Stimulated activated memory B cell treated with anti-CD40 and anti-IgM and Interleukin-4, amounts not matched to agents 10 μg/mL and 1 μg/mL and 100 μg/mL, for 72 hours (primary cell): ENCODE measurements at regions not wholly inside any gene's neighbourhood (a gene's known extent, or its start where the extent isn't known, plus 50 kb on each side); places are given as distances from the start of the nearest gene placed in this dataset.
A peak's percentile ranks its signal among the peaks of the same experiment; 100 is the strongest.

Experiments
- ATAC-seq: fragments of 150-1000 bp; cut with Tn5 transposase; 2 replicates; pipeline ENCODE4 v1.10.0; 2021
- H3K27ac Mint-ChIP-seq: one replicate; pipeline ENCODE4 v1.8.0; 2022; ENCODE audit warnings: mild to moderate bottlenecking, mixed read lengths
- H3K27me3 Mint-ChIP-seq: one replicate; pipeline ENCODE4 v1.8.0; 2022; ENCODE audit warnings: mixed read lengths
- H3K36me3 Mint-ChIP-seq: one replicate; pipeline ENCODE4 v1.8.0; 2022; ENCODE audit warnings: mixed read lengths
- H3K4me1 Mint-ChIP-seq: one replicate; pipeline ENCODE4 v1.8.0; 2022; ENCODE audit warnings: mixed read lengths
- H3K4me3 Mint-ChIP-seq: one replicate; pipeline ENCODE4 v1.8.0; 2022; ENCODE audit warnings: mild to moderate bottlenecking, moderate library complexity, mixed read lengths
- H3K9me3 Mint-ChIP-seq: one replicate; pipeline ENCODE4 v1.8.0; 2022; ENCODE audit warnings: mixed read lengths

GRCh38 chr13:61838568-61838967 is 422.9 kb upstream of the PCDH20 start:
- Mint-ChIP-seq H3K27me3 (no peaks in the 10 kb centered on the region), H3K27ac (no peak overlapping the region), H3K4me3 (no peak overlapping the region), H3K9me3 (peaks cover 2% of the 10 kb centered on the region), H3K4me1 (no peaks in the 10 kb centered on the region), H3K36me3 (no peaks in the 10 kb centered on the region)
- ATAC-seq, result no peak

GRCh38 chr13:61833228-61833627 is 417.6 kb upstream of the PCDH20 start:
- Mint-ChIP-seq H3K4me1 (no peaks in the 10 kb centered on the region), H3K9me3 (peaks cover 2% of the 10 kb centered on the region), H3K36me3 (no peaks in the 10 kb centered on the region), H3K4me3 (no peak overlapping the region), H3K27me3 (no peaks in the 10 kb centered on the region), H3K27ac (no peak overlapping the region)
- no peak for ATAC-seq

DNA sequence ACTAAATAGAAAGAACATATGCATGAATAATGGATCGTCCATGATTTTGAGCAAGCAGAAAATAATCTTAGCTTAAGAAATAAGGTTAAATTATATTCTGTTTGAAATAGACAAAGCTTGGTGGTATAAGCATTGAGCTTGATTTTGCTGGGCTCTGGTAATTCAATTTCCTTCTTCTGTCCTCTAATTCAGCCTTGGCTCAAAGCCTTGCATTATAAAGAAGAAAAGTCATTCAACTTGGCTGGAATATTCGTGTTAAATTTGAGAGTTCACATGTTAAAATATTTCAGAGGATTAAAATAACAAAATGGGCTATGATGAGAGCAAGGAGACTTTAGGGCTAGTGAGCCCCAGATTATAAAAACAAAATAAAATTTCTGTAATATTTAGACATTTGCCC is 415.4 kb upstream of the PCDH20 start:
- no peaks in the 10 kb centered on the region for H3K36me3 Mint-ChIP-seq

GRCh38 chr13:61830475-61830874 is 414.8 kb upstream of the PCDH20 start:
- no peak for ATAC-seq
- H3K36me3 Mint-ChIP-seq, result no peaks in the 10 kb centered on the region
- H3K4me1 Mint-ChIP-seq, result no peaks in the 10 kb centered on the region
- H3K4me3 Mint-ChIP-seq, result no peak overlapping the region
- peaks cover under 1% of the 10 kb centered on the region for H3K9me3 Mint-ChIP-seq
- no peak overlapping the region for H3K27ac Mint-ChIP-seq
- H3K27me3 Mint-ChIP-seq, result no peaks in the 10 kb centered on the region

More for the DNA sequence above, 415.4 kb upstream of the PCDH20 start:
- Mint-ChIP-seq H3K4me1 (no peaks in the 10 kb centered on the region), H3K27me3 (no peaks in the 10 kb centered on the region), H3K9me3 (peaks cover 2% of the 10 kb centered on the region), H3K4me3 (no peak overlapping the region), H3K27ac (no peak overlapping the region)
- ATAC-seq, result no peak

- Mint-ChIP-seq H3K9me3 (peaks cover 3% of the 10 kb centered on the region), H3K27me3 (no peaks in the 10 kb centered on the region), H3K36me3 (no peaks in the 10 kb centered on the region), H3K27ac (no peak overlapping the region), H3K4me1 (no peaks in the 10 kb centered on the region), H3K4me3 (no peak overlapping the region)
- no peak for ATAC-seq
These were observed 408.5 kb upstream of the PCDH20 start for GRCh38 chr13:61824168-61824567.

DNA sequence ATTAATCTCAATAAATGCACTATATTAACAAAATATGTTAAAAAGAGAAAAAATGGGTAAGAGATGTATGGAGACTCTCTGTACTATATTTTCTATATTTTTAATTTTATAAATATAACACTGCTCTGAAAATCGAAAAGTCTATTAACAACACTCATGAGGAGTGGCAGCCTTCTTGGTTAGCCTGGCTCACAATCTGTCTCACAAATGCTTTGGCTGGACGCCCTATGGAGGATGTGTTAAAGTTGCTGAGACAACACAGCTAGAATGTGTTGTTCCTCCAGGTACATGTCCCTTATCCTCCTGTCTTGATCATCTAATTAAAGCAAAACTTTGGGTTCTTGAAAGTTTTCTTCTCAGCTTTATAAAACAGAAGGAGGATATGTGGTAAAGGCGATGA is 396.6 kb upstream of the PCDH20 start:
- H3K4me3 Mint-ChIP-seq, result no peak overlapping the region
- H3K4me1 Mint-ChIP-seq, result no peaks in the 10 kb centered on the region
- H3K36me3 Mint-ChIP-seq, result no peaks in the 10 kb centered on the region
- H3K9me3 Mint-ChIP-seq, result peaks cover 3% of the 10 kb centered on the region
- ATAC-seq, result no peak
- H3K27ac Mint-ChIP-seq, result no peak overlapping the region
- no peaks in the 10 kb centered on the region for H3K27me3 Mint-ChIP-seq

DNA sequence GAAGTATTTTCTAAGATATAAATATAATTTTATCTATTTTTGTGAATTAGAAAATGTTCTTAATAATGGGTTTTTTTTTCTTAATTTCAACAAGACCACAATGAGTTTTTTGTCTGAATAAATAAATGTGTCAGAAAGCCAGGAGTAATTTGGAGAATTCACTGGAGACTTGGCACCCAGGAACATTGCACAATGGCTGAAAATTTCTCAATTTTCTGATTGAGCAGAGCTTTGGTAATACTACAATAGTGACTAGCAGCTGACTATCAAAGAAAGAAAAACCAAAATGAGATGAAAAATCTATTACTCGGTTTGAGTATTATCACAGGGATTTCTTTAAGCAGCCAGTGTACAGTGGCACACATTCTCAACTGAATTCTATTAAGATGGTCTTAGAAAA is 394.4 kb upstream of the PCDH20 start:
- ATAC-seq, result no peak
- H3K27ac Mint-ChIP-seq, result no peak overlapping the region
- no peak overlapping the region for H3K4me3 Mint-ChIP-seq
- no peaks in the 10 kb centered on the region for H3K4me1 Mint-ChIP-seq
- peaks cover 10% of the 10 kb centered on the region for H3K9me3 Mint-ChIP-seq
- H3K27me3 Mint-ChIP-seq, result no peaks in the 10 kb centered on the region
- no peaks in the 10 kb centered on the region for H3K36me3 Mint-ChIP-seq

DNA sequence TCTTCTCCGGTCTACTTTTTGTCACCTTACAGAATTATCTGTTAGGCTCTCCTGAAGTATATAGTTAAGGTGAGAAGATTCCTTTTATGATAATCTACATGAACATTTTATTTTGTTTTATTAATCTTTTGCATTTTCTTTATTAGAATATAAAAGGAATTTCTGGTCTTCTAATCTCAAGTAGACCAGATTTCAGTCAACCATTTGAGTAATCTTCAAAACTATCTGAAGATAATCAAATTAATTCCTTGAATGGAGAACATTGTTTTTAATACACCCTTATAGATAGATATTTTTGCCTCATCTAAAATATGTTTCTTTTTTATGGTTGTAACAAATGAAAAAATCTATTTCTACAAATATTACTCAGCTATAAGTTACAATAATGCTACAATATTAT is 381.7 kb upstream of the PCDH20 start:
- H3K4me1 Mint-ChIP-seq, result no peaks in the 10 kb centered on the region
- H3K9me3 Mint-ChIP-seq, result peaks cover 3% of the 10 kb centered on the region
- ATAC-seq, result no peak
- no peaks in the 10 kb centered on the region for H3K27me3 Mint-ChIP-seq
- no peaks in the 10 kb centered on the region for H3K36me3 Mint-ChIP-seq
- H3K27ac Mint-ChIP-seq, result no peak overlapping the region
- H3K4me3 Mint-ChIP-seq, result no peak overlapping the region

- Mint-ChIP-seq H3K4me1 (no peaks in the 10 kb centered on the region), H3K36me3 (no peaks in the 10 kb centered on the region), H3K27ac (no peak overlapping the region), H3K9me3 (no peaks in the 10 kb centered on the region), H3K27me3 (no peaks in the 10 kb centered on the region), H3K4me3 (no peak overlapping the region)
- ATAC-seq, result no peak
These were observed 379.9 kb upstream of the PCDH20 start for GRCh38 chr13:61795580-61795979.

GRCh38 chr13:61779456-61779855 is 363.8 kb upstream of the PCDH20 start:
- Mint-ChIP-seq H3K27me3 (no peaks in the 10 kb centered on the region), H3K36me3 (no peaks in the 10 kb centered on the region), H3K4me3 (no peak overlapping the region), H3K9me3 (peaks cover 3% of the 10 kb centered on the region), H3K27ac (no peak overlapping the region), H3K4me1 (no peaks in the 10 kb centered on the region)
- ATAC-seq, result no peak

GRCh38 chr13:61778531-61778930 is 362.9 kb upstream of the PCDH20 start:
- Mint-ChIP-seq H3K4me3 (no peak overlapping the region), H3K27ac (no peak overlapping the region), H3K27me3 (no peaks in the 10 kb centered on the region), H3K36me3 (no peaks in the 10 kb centered on the region), H3K9me3 (peaks cover 7% of the 10 kb centered on the region), H3K4me1 (no peaks in the 10 kb centered on the region)
- no peak for ATAC-seq

DNA sequence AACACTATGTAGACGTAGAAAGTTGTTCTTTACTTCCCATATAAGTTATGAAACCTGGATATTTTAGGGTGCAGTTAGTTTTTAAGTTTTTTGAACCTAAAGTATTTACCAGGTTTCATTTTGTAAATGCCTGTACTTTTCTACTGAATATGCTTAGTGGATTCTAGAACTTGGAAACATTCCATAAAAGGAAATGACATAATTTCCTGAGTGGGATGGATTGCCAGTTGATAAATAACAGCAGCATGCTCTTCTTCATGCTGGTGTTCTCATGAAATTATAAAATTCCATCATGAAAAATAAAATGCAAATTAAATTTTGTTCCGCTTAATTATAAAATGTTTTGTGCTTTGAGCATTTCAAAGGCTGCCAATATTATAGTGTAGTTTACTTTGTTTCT is 362.2 kb upstream of the PCDH20 start:
- Mint-ChIP-seq H3K36me3 (no peaks in the 10 kb centered on the region), H3K4me3 (no peak overlapping the region), H3K9me3 (peaks cover 7% of the 10 kb centered on the region), H3K4me1 (no peaks in the 10 kb centered on the region), H3K27me3 (no peaks in the 10 kb centered on the region), H3K27ac (no peak overlapping the region)
- ATAC-seq, result no peak

DNA sequence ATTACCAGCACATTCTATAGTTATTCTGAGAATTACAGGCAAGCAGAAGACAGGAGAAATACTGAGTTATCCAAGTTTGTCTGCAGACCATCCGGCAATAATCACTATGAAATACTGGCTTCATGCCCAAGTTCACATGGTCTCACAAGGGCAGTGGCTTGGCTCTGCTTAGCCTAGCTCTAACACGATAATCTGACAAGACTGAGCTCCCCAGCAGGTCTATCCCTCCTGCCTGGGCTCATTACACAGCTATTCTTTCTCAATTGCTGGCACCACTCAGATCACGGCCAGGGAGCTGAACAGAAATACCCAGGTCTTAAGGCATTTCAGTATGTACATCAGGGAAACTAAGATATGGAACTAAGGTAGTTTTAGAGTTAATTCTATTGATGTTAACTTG is 361.6 kb upstream of the PCDH20 start:
- no peaks in the 10 kb centered on the region for H3K27me3 Mint-ChIP-seq
- H3K36me3 Mint-ChIP-seq, result no peaks in the 10 kb centered on the region
- H3K4me3 Mint-ChIP-seq, result no peak overlapping the region
- ATAC-seq, result no peak
- H3K4me1 Mint-ChIP-seq, result no peaks in the 10 kb centered on the region
- H3K27ac Mint-ChIP-seq, result no peak overlapping the region
- peaks cover 7% of the 10 kb centered on the region for H3K9me3 Mint-ChIP-seq

GRCh38 chr13:61774903-61775302 is 359.3 kb upstream of the PCDH20 start:
- no peaks in the 10 kb centered on the region for H3K27me3 Mint-ChIP-seq
- no peaks in the 10 kb centered on the region for H3K4me1 Mint-ChIP-seq
- peaks cover 5% of the 10 kb centered on the region for H3K9me3 Mint-ChIP-seq
- H3K27ac Mint-ChIP-seq, result no peak overlapping the region
- ATAC-seq, result no peak
- H3K4me3 Mint-ChIP-seq, result no peak overlapping the region
- no peaks in the 10 kb centered on the region for H3K36me3 Mint-ChIP-seq

DNA sequence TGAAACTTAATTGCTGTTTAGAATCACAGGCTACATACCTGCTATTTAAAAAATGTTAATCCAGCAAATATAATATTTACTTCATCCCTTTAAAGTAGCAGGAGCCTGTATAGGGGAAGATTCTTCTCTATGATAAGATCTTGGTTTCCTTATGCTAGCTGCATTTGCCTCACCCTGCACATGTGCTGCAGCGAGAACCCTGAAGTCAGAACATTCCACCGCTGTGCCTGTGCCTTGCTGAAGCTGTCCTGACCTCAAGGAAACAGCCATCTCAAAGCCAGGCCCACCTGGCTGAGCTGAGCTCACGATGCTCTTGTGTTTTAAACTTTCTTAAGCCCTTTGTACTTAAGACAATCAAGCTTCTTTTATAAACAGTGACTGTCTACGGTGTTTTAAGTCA is 355.0 kb upstream of the PCDH20 start:
- H3K36me3 Mint-ChIP-seq, result no peaks in the 10 kb centered on the region
- no peak overlapping the region for H3K4me3 Mint-ChIP-seq
- H3K27me3 Mint-ChIP-seq, result no peaks in the 10 kb centered on the region

GRCh38 chr13:61768175-61768574 is 352.5 kb upstream of the PCDH20 start:
- Mint-ChIP-seq H3K36me3 (no peaks in the 10 kb centered on the region), H3K4me1 (no peaks in the 10 kb centered on the region), H3K4me3 (no peak overlapping the region), H3K9me3 (no peaks in the 10 kb centered on the region), H3K27me3 (no peaks in the 10 kb centered on the region), H3K27ac (no peak overlapping the region)
- ATAC-seq, result no peak

More for the DNA sequence above, 355.0 kb upstream of the PCDH20 start:
- no peaks in the 10 kb centered on the region for H3K4me1 Mint-ChIP-seq
- no peak overlapping the region for H3K27ac Mint-ChIP-seq
- ATAC-seq, result no peak
- H3K9me3 Mint-ChIP-seq, result peaks cover 5% of the 10 kb centered on the region

DNA sequence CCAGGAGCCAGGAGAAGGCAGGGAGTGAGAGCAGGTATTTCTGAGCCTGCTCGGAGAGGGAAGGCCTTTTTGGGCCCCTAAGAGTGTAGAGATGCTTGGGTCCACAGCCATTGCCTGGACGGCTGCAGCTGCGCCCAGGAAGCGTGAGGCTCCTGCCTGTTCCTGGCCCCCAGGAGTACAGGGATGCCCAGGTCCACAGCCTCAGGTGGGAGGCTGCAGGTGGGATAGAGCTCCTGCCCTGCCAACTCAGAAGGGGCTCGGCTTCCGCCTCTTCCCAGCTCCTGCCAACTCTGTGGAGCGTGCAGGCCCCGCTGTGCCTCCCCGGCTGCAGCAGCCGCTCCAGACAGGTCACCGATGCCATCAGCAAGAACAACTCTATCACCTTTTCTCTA is 351.0 kb upstream of the PCDH20 start:
- H3K4me1 Mint-ChIP-seq, result no peaks in the 10 kb centered on the region
- H3K36me3 Mint-ChIP-seq, result no peaks in the 10 kb centered on the region
- no peak overlapping the region for H3K27ac Mint-ChIP-seq
- H3K27me3 Mint-ChIP-seq, result no peaks in the 10 kb centered on the region
- no peak overlapping the region for H3K4me3 Mint-ChIP-seq
- H3K9me3 Mint-ChIP-seq, result no peaks in the 10 kb centered on the region
- ATAC-seq, result peak; percentile 48
